ENCODE measurements at regions not wholly inside any gene's neighbourhood (a gene's known extent, or its start where the extent isn't known, plus 50 kb on each side); places are given as distances from the start of the nearest gene placed in this dataset.

- Mint-ChIP-seq H3K36me3 (ENCODE audit: insufficient read depth, unreplicated experiment) (no peaks in the 10 kb centered on the region), H3K4me1 (ENCODE audit: low read depth, unreplicated experiment) (no peaks in the 10 kb centered on the region), H3K27ac (ENCODE audit: unreplicated experiment) (no peak overlapping the region), H3K9me3 (ENCODE audit: low read depth, unreplicated experiment) (peaks cover 3% of the 10 kb centered on the region), H3K4me3 (ENCODE audit: low read depth, unreplicated experiment) (no peak overlapping the region), H3K27me3 (ENCODE audit: unreplicated experiment) (no peaks in the 10 kb centered on the region)
- TF ChIP-seq CTCF (IDR thresholded peaks at IDR 0.05; ENCODE audit: unreplicated experiment): no peak
- intact Hi-C loops (cut with micrococcal nuclease; ENCODE audit: unreplicated experiment): no loop called here
- CTCF ChIA-PET: no interaction called here
- DNase-seq: no peak
- BruUV-seq (replicated peaks): no TSS peak
Observed at GRCh38 chr2:103740631-103741030, 978.8 kb downstream of the TMEM182 start.

- no TSS peak for BruUV-seq (replicated peaks)
- Mint-ChIP-seq H3K36me3 (ENCODE audit: insufficient read depth, unreplicated experiment) (no peaks in the 10 kb centered on the region), H3K4me1 (ENCODE audit: low read depth, unreplicated experiment) (no peaks in the 10 kb centered on the region), H3K27me3 (ENCODE audit: unreplicated experiment) (no peaks in the 10 kb centered on the region), H3K4me3 (ENCODE audit: low read depth, unreplicated experiment) (no peak overlapping the region), H3K9me3 (ENCODE audit: low read depth, unreplicated experiment) (peaks cover 4% of the 10 kb centered on the region), H3K27ac (ENCODE audit: unreplicated experiment) (no peak overlapping the region)
- intact Hi-C loops (cut with micrococcal nuclease; ENCODE audit: unreplicated experiment): no loop called here
- TF ChIP-seq CTCF (IDR thresholded peaks at IDR 0.05; ENCODE audit: unreplicated experiment): no peak
- CTCF ChIA-PET: no interaction called here
- no peak for DNase-seq
Observed at GRCh38 chr2:103743195-103743594, 981.4 kb downstream of the TMEM182 start.

GRCh38 chr2:103754530-103754929 lies 992.7 kb downstream of the TMEM182 start:
- intact Hi-C loops (cut with micrococcal nuclease; ENCODE audit: unreplicated experiment): no loop called here
- Mint-ChIP-seq H3K36me3 (ENCODE audit: insufficient read depth, unreplicated experiment) (no peaks in the 10 kb centered on the region), H3K27ac (ENCODE audit: unreplicated experiment) (no peak overlapping the region), H3K9me3 (ENCODE audit: low read depth, unreplicated experiment) (peaks cover 9% of the 10 kb centered on the region), H3K27me3 (ENCODE audit: unreplicated experiment) (no peaks in the 10 kb centered on the region), H3K4me1 (ENCODE audit: low read depth, unreplicated experiment) (no peaks in the 10 kb centered on the region), H3K4me3 (ENCODE audit: low read depth, unreplicated experiment) (no peak overlapping the region)
- CTCF ChIA-PET: no interaction called here
- DNase-seq: no peak
- TF ChIP-seq CTCF (IDR thresholded peaks at IDR 0.05; ENCODE audit: unreplicated experiment): no peak
- no TSS peak for BruUV-seq (replicated peaks)

- intact Hi-C loops (cut with micrococcal nuclease; ENCODE audit: unreplicated experiment): no loop called here
- Mint-ChIP-seq H3K9me3 (ENCODE audit: low read depth, unreplicated experiment) (peaks cover 8% of the 10 kb centered on the region), H3K36me3 (ENCODE audit: insufficient read depth, unreplicated experiment) (no peaks in the 10 kb centered on the region), H3K4me1 (ENCODE audit: low read depth, unreplicated experiment) (no peaks in the 10 kb centered on the region), H3K4me3 (ENCODE audit: low read depth, unreplicated experiment) (no peak overlapping the region), H3K27ac (ENCODE audit: unreplicated experiment) (no peak overlapping the region), H3K27me3 (ENCODE audit: unreplicated experiment) (no peaks in the 10 kb centered on the region)
- CTCF ChIA-PET: no interaction called here
- DNase-seq: no peak
- BruUV-seq (replicated peaks): no TSS peak
- no peak for TF ChIP-seq CTCF (IDR thresholded peaks at IDR 0.05; ENCODE audit: unreplicated experiment)
Observed at GRCh38 chr2:103773884-103774283, 1012.1 kb downstream of the TMEM182 start.

All from Calu3 (cell line).